SK-N-SH (cell line): ENCODE measurements at regions not wholly inside any gene's neighbourhood (a gene's known extent, or its start where the extent isn't known, plus 50 kb on each side); places are given as distances from the start of the nearest gene placed in this dataset.

ENCODE experiments used
- CTCF ChIA-PET: fragments of 300-600, 350-600 bp; formaldehyde crosslinking; extraction: SDS; loops from one replicate; lab custom pipeline; 2021; lab: Yijun Ruan, JAX
- POLR2A ChIA-PET: fragments of 350-600 bp; sonication (Branson Sonifier 250); formaldehyde crosslinking; extraction: SDS; loops from one replicate; lab custom pipeline; 2020; ENCODE audit warnings: antibody characterized with exemption, inconsistent platforms; lab: Yijun Ruan, JAX
- DNase-seq: peaks from one replicate; pipeline ENCODE4 v3.0.0; 2012
- H2AFZ ChIP-seq: fragments of 200-600 bp; sonication (generic); 2 replicates; pipeline ENCODE4 v1.8.1; 2016; ENCODE audit warnings: antibody characterized with exemption, mild to moderate bottlenecking, low read depth
- H3F3A ChIP-seq: fragments of 200-600 bp; sonication (generic); replicated peaks from 2 replicates; pipeline ENCODE3; 2016; ENCODE audit warnings: antibody characterized with exemption, mild to moderate bottlenecking; ENCODE audit not compliant: insufficient read depth
- H3K27ac ChIP-seq, 2 experiments: fragments of 200-500 bp in 1 of 2; fragments of 200-600 bp in 1 of 2; sonication (Bioruptor generic) in 1 of 2; sonication (generic), shearing (Covaris generic) in 1 of 2; 2 replicates each; pipeline versions ENCODE4 v1.5.1 to v1.6.1; 2014 to 2016; ENCODE audit warnings: low read depth in 2 of 2, inconsistent platforms in 1 of 2, low read length in 1 of 2, mild to moderate bottlenecking in 1 of 2, mixed read lengths in 1 of 2
- H3K27me3 ChIP-seq: fragments of 200-600 bp; sonication (generic), shearing (Covaris generic); 2 replicates; pipeline ENCODE4 v1.6.1; 2016; ENCODE audit warnings: mixed run types; ENCODE audit not compliant: insufficient read depth
- H3K36me3 ChIP-seq, 2 experiments: fragments of 200-500 bp in 1 of 2; fragments of 200-600 bp in 1 of 2; sonication (Bioruptor generic) in 1 of 2; sonication (generic) in 1 of 2; replicated peaks in 1 of 2; 2 replicates each; pipeline versions ENCODE3 to v1.5.1; 2014 to 2016; ENCODE audit warnings: low read length in 1 of 2, mild to moderate bottlenecking in 1 of 2; ENCODE audit not compliant: insufficient read depth in 2 of 2, control insufficient read depth in 1 of 2
- H3K4me1 ChIP-seq, 2 experiments: fragments of 200-500 bp in 1 of 2; fragments of 200-600 bp in 1 of 2; sonication (Bioruptor generic) in 1 of 2; sonication (generic), shearing (Covaris generic) in 1 of 2; 2 replicates each; pipeline versions ENCODE4 v1.5.1 to v1.6.1; 2014 to 2016; ENCODE audit warnings: low read depth in 1 of 2, low read length in 1 of 2, mixed run types in 1 of 2; ENCODE audit not compliant: insufficient read depth in 2 of 2, control insufficient read depth in 1 of 2
- H3K4me2 ChIP-seq: fragments of 200-600 bp; sonication (generic), shearing (Covaris generic); 2 replicates; pipeline ENCODE4 v1.6.1; 2017; ENCODE audit warnings: mixed run types
- H3K4me3 ChIP-seq, 2 experiments: fragments of 200-500 bp in 1 of 2; fragments of 200-600 bp in 1 of 2; sonication (Bioruptor generic) in 1 of 2; sonication (generic), shearing (Covaris generic) in 1 of 2; 2 replicates each; pipeline versions ENCODE4 v1.5.1 to v1.8.1; 2014 to 2016; ENCODE audit warnings: low read depth in 2 of 2, inconsistent platforms in 1 of 2, low read length in 1 of 2, mild to moderate bottlenecking in 1 of 2, mixed read lengths in 1 of 2, moderate library complexity in 1 of 2
- H3K79me2 ChIP-seq: fragments of 200-600 bp; sonication (generic); 2 replicates; pipeline ENCODE4 v1.8.1; 2017; ENCODE audit warnings: mild to moderate bottlenecking; ENCODE audit not compliant: insufficient read depth
- H3K9ac ChIP-seq: fragments of 200-600 bp; sonication (generic); 2 replicates; pipeline ENCODE4 v1.6.1; 2017; ENCODE audit warnings: mixed run types
- H3K9me2 ChIP-seq: fragments of 200-600 bp; sonication (generic); 2 replicates; pipeline ENCODE4 v1.6.1; 2017; ENCODE audit warnings: mixed run types
- H3K9me3 ChIP-seq: fragments of 200-600 bp; sonication (generic); 2 replicates; pipeline ENCODE4 v1.6.1; 2017; ENCODE audit warnings: mixed run types, mild to moderate bottlenecking, moderate library complexity
- H4K20me1 ChIP-seq: fragments of 200-600 bp; sonication (generic); 2 replicates; pipeline ENCODE4 v1.6.1; 2017; ENCODE audit warnings: mild to moderate bottlenecking, mixed run types; ENCODE audit not compliant: insufficient read depth
- ELF1 ChIP-seq: IDR thresholded peaks from 2 replicates; pipeline ENCODE4 v1.4.0; 2012
- FOSL2 ChIP-seq: IDR thresholded peaks from 2 replicates; pipeline ENCODE4 v1.4.0; 2012; ENCODE audit warnings: low read depth, mild to moderate bottlenecking, moderate library complexity, borderline replicate concordance
- FOXM1 ChIP-seq: IDR thresholded peaks from 2 replicates; pipeline ENCODE4 v1.4.0; 2012; ENCODE audit warnings: low read depth, mild to moderate bottlenecking
- GATA2 ChIP-seq: sonication (generic); formaldehyde crosslinking; IDR thresholded peaks from 2 replicates; pipeline ENCODE4 v1.5.0; 2020; ENCODE audit warnings: mild to moderate bottlenecking, missing genetic modification reagents
- JUND ChIP-seq: IDR thresholded peaks from 2 replicates; pipeline ENCODE4 v1.4.0; 2012
- MEF2A ChIP-seq: IDR thresholded peaks from 2 replicates; pipeline ENCODE4 v1.4.0; 2012; ENCODE audit warnings: low read depth, borderline replicate concordance
- NRF1 ChIP-seq: IDR thresholded peaks from 2 replicates; pipeline ENCODE4 v1.6.1; 2012; ENCODE audit warnings: low read depth, mild to moderate bottlenecking, low read length
- POLR2AphosphoS5 ChIP-seq: IDR thresholded peaks from 2 replicates; pipeline ENCODE4 v1.6.1; 2012; ENCODE audit warnings: low read depth, low read length
- RCOR1 ChIP-seq: fragments of 150-350 bp; IDR thresholded peaks from 2 replicates; pipeline ENCODE4 v1.6.1; 2017; ENCODE audit warnings: antibody characterized with exemption, low read length
- RFX5 ChIP-seq: IDR thresholded peaks from 2 replicates; pipeline ENCODE4 v1.6.1; 2012; ENCODE audit warnings: mild to moderate bottlenecking, improper control_type of control experiment, low read length
- RXRA ChIP-seq: IDR thresholded peaks from 2 replicates; pipeline ENCODE4 v1.4.0; 2012; ENCODE audit warnings: low read depth, mild to moderate bottlenecking, borderline replicate concordance
- TCF12 ChIP-seq: IDR thresholded peaks from 2 replicates; pipeline ENCODE4 v1.4.0; 2012
- TEAD4 ChIP-seq: IDR thresholded peaks from 2 replicates; pipeline ENCODE4 v1.4.0; 2012; ENCODE audit warnings: mild to moderate bottlenecking, borderline replicate concordance; ENCODE audit not compliant: insufficient read depth
- WGBS: methylation state at CpG from one replicate; pipeline ENCODE4 v1.1.6; 2017; ENCODE audit warnings: low lambda C conversion rate; 5-methylcytosine and 5-hydroxymethylcytosine counted together
- TF ChIP-seq, protein P1 (sequence below): IDR thresholded peaks from 2 replicates; pipeline ENCODE4 v1.4.0; 2012; ENCODE audit warnings: low read depth, borderline replicate concordance
- TF ChIP-seq, protein P2 (sequence below): IDR thresholded peaks from 2 replicates; pipeline ENCODE4 v1.4.0; 2012; ENCODE audit warnings: low read depth

DNA sequence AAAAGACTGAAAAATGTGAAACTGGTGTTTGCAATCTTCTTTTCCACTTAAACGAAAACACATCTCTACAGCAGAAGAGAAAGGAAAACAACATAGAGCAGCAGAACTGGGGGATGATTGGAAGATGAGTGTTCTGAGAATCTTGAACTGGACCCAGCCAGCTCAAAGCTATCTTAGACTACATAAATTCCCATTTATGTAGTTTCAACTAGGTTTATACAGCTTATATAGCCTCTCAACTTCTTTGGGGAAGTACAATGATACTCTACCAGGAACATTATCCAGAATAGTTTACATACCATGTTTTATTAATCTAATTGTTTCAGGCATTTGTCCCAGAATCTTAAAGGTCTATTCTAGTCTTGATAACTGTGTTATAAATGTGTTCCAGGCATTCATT is 658.2 kb upstream of the LMCD1 start:
- CTCF ChIA-PET = no interaction called here
- Histone ChIP-seq H3F3A (no peaks in the 10 kb centered on the region), H3K9me3 (0 out of 2 replicates have a peak, but pooled peaks cover 7% of the 10 kb centered on the region)

DNA sequence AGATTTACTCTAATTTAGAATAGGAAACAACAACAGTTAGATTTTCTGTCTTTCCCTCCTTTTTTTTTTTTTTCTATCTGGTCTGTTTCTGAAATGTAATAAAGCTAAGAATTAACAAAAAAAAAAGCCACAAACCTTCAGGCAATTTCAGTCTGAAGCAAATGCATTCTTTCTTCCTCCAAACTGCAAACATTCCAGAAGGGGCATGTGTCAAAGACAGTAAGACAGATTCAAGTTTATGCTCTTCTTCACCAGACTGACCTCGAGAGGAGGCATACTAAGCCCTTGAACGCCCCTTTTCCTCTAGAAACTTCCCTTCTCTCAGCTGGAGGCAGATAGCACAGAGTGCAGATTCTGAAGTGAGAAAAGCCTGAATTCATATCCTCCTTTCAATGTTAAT is 654.6 kb upstream of the LMCD1 start:
- H3K9ac ChIP-seq = no peak overlapping the region
- no peaks in the 10 kb centered on the region for H3F3A ChIP-seq
- no peaks in the 10 kb centered on the region for H3K27me3 ChIP-seq
- H2AFZ ChIP-seq = no peak overlapping the region
- no peaks in the 10 kb centered on the region for H3K79me2 ChIP-seq
- ChIA-PET POLR2A (no interaction called here), CTCF (no interaction called here)
- 12% methylated on average over 2 of the region's 2 CpGs for WGBS
- H3K9me3 ChIP-seq = no peaks in the 10 kb centered on the region
- no peak overlapping the region for H3K4me2 ChIP-seq
- no peaks in the 10 kb centered on the region for H3K36me3 ChIP-seq
- H4K20me1 ChIP-seq = no peaks in the 10 kb centered on the region
- DNase-seq = no peak
- H3K4me3 ChIP-seq = no peak overlapping the region
- no peaks in the 10 kb centered on the region for H3K4me1 ChIP-seq
- no peak overlapping the region for H3K27ac ChIP-seq
- no peaks in the 10 kb centered on the region for H3K9me2 ChIP-seq
- no peak for TF ChIP-seq RFX5
- TF ChIP-seq TEAD4 = no peak
- TF ChIP-seq GATA2 (CRISPR knock-in tag) = no peak
- TF ChIP-seq FOSL2 = no peak
- TF ChIP-seq POLR2AphosphoS5 = no peak
- TF ChIP-seq, protein P1, sequence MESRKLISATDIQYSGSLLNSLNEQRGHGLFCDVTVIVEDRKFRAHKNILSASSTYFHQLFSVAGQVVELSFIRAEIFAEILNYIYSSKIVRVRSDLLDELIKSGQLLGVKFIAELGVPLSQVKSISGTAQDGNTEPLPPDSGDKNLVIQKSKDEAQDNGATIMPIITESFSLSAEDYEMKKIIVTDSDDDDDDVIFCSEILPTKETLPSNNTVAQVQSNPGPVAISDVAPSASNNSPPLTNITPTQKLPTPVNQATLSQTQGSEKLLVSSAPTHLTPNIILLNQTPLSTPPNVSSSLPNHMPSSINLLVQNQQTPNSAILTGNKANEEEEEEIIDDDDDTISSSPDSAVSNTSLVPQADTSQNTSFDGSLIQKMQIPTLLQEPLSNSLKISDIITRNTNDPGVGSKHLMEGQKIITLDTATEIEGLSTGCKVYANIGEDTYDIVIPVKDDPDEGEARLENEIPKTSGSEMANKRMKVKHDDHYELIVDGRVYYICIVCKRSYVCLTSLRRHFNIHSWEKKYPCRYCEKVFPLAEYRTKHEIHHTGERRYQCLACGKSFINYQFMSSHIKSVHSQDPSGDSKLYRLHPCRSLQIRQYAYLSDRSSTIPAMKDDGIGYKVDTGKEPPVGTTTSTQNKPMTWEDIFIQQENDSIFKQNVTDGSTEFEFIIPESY = no peak
- TF ChIP-seq, protein P2, sequence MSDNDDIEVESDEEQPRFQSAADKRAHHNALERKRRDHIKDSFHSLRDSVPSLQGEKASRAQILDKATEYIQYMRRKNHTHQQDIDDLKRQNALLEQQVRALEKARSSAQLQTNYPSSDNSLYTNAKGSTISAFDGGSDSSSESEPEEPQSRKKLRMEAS = no peak
- no peak for TF ChIP-seq TCF12
- no peak for TF ChIP-seq FOXM1
- TF ChIP-seq RCOR1 = no peak
- no peak for TF ChIP-seq NRF1
- TF ChIP-seq, all 33 proteins: peak for 0

More for the DNA sequence above, 658.2 kb upstream of the LMCD1 start:
- H3K79me2 ChIP-seq = no peaks in the 10 kb centered on the region
- H3K4me1 ChIP-seq = no peaks in the 10 kb centered on the region
- WGBS = 35% methylated on average over 1 of the region's 1 CpG
- TF ChIP-seq RXRA = no peak
- no peaks in the 10 kb centered on the region for H3K9me2 ChIP-seq
- H2AFZ ChIP-seq = no peak overlapping the region
- no peaks in the 10 kb centered on the region for H4K20me1 ChIP-seq
- POLR2A ChIA-PET = no interaction called here
- H3K27me3 ChIP-seq = no peaks in the 10 kb centered on the region
- H3K36me3 ChIP-seq = no peaks in the 10 kb centered on the region
- DNase-seq = no peak
- no peak overlapping the region for H3K9ac ChIP-seq
- no peak overlapping the region for H3K27ac ChIP-seq
- H3K4me2 ChIP-seq = no peak overlapping the region
- no peak overlapping the region for H3K4me3 ChIP-seq

DNA sequence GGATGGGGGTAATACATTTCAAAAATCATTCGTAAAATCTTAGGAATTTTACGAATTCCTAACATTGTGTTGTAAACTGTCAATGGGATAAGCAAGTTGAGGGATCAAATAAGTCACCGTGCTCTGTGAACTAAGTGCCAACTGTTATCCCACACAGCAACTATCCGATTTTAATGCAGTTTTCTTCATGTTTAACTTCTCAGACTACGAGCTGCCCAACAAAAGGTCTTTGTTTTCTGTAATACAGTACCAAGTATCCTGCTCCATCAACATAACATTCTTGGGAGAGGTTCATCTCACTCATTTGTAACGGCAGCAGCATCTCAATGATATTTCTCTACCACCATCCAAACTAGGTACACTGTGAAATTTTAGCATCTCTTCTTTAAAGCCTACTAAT is 654.1 kb upstream of the LMCD1 start:
- POLR2A ChIA-PET = no interaction called here
- CTCF ChIA-PET = interaction anchor here (0.7 kb wide), 1 partner anchor 18 kb away, joined by 3 read pairs; no protein-coding TSS in a partner anchor
- WGBS = 37% methylated on average over 6 of the region's 6 CpGs

More for the DNA sequence above, 654.1 kb upstream of the LMCD1 start:
- Histone ChIP-seq H3K9me3 (no peaks in the 10 kb centered on the region), H3K9ac (no peak overlapping the region), H3K4me2 (no peak overlapping the region), H3K4me3 (no peak overlapping the region), H4K20me1 (no peaks in the 10 kb centered on the region), H3K27me3 (no peaks in the 10 kb centered on the region), H3K9me2 (no peaks in the 10 kb centered on the region), H3K36me3 (no peaks in the 10 kb centered on the region), H2AFZ (no peak overlapping the region), H3F3A (no peaks in the 10 kb centered on the region), H3K27ac (no peak overlapping the region), H3K79me2 (no peaks in the 10 kb centered on the region), H3K4me1 (no peaks in the 10 kb centered on the region)
- TF ChIP-seq POLR2AphosphoS5 (no peak), ELF1 (no peak), TCF12 (no peak), JUND (no peak), MEF2A (no peak)
- DNase-seq = no peak
